Karpas-422 (cell line): ENCODE measurements at regions not wholly inside any gene's neighbourhood (a gene's known extent, or its start where the extent isn't known, plus 50 kb on each side); places are given as distances from the start of the nearest gene placed in this dataset.
A peak's percentile ranks its signal among the peaks of the same experiment; 100 is the strongest.

Source experiments
- DNase-seq: peaks from one replicate; pipeline ENCODE4 v3.0.0-alpha.2; 2015
- H2AFZ ChIP-seq: fragments of 200-600 bp; sonication (generic); 2 replicates; pipeline ENCODE4 v1.6.1; 2014; ENCODE audit warnings: antibody characterized with exemption, low read length, mixed read lengths
- H3K27ac ChIP-seq: fragments of 200-600 bp; sonication (generic); 2 replicates; pipeline ENCODE4 v1.5.1; 2014; ENCODE audit warnings: mild to moderate bottlenecking, low read length, moderate library complexity
- H3K27me3 ChIP-seq: fragments of 200-600 bp; sonication (generic); 2 replicates; pipeline ENCODE4 v1.6.1; 2014; ENCODE audit warnings: low read length, mixed read lengths
- H3K36me3 ChIP-seq: fragments of 200-600 bp; sonication (generic); 2 replicates; pipeline ENCODE4 v1.6.1; 2014; ENCODE audit warnings: low read length, mixed read lengths; ENCODE audit not compliant: insufficient read depth
- H3K4me1 ChIP-seq: fragments of 200-600 bp; sonication (generic); 2 replicates; pipeline ENCODE4 v1.6.1; 2014; ENCODE audit warnings: mild to moderate bottlenecking, low read length, mixed read lengths
- H3K4me2 ChIP-seq: fragments of 200-600 bp; sonication (generic); 2 replicates; pipeline ENCODE4 v1.6.1; 2014; ENCODE audit warnings: low read length, low read depth, mild to moderate bottlenecking; ENCODE audit not compliant: poor library complexity, severe bottlenecking
- H3K4me3 ChIP-seq: fragments of 200-600 bp; sonication (generic); 2 replicates; pipeline ENCODE4 v1.5.1; 2014; ENCODE audit warnings: mild to moderate bottlenecking, antibody characterized with exemption, low read length, mixed read lengths
- H3K79me2 ChIP-seq: fragments of 200-600 bp; sonication (generic); 2 replicates; pipeline ENCODE4 v1.6.1; 2014; ENCODE audit warnings: mild to moderate bottlenecking, low read length, mixed read lengths
- H3K9ac ChIP-seq: fragments of 200-600 bp; sonication (generic); 2 replicates; pipeline ENCODE4 v1.6.0; 2014; ENCODE audit warnings: low read length
- H3K9me2 ChIP-seq: fragments of 200-600 bp; sonication (generic), shearing (Covaris generic); replicated peaks from 2 replicates; pipeline ENCODE4 v1.6.0; 2014; ENCODE audit warnings: mild to moderate bottlenecking, low read length, moderate library complexity; ENCODE audit not compliant: insufficient read depth
- H3K9me3 ChIP-seq: fragments of 300-700, 200-600 bp; sonication (generic); 2 replicates; pipeline ENCODE4 v1.6.1; 2014; ENCODE audit warnings: low read length, mixed read lengths
- H4K20me1 ChIP-seq: fragments of 200-600 bp; sonication (generic); 2 replicates; pipeline ENCODE4 v1.6.1; 2014; ENCODE audit warnings: mild to moderate bottlenecking, antibody characterized with exemption, low read length, low read depth; ENCODE audit not compliant: insufficient read depth

DNA sequence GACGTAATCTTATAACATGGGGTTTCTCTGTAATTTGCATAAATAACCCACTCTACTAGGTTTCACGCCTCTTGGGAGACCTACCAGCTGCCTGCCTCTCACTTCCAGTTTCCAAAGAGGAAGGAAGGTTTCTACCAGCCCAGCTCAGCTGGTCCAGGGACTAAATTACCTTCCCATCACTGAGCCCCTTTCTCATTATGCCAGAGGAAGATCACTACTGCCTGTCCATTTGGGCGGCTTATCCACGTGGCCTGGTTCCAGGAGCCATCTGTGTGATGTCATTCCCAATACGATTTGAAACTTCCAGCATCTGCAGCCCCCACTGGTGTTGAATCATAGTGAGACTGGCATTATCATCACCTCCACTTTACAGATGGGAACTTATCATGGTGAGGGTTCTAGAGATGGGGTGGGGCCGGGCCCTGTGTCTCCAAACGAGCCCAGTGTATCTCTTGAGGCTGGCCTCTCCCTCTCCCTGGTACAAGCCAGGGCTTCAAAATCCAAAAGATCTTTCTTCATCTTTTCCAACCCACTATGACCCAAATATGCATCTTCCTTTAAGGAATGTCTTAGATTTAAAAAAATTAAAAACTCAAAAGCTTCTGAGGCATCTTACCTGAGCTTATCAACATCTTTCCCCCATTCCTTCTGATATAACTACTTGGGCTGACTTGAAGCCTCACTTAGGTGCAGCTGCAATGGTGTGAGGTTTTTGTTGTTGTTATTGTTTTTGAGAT lies 140.8 kb downstream of the DDX1 start:
- H3K9me2 ChIP-seq: no peaks in the 10 kb centered on the region
- H2AFZ ChIP-seq: no peak overlapping the region
- no peaks in the 10 kb centered on the region for H3K27me3 ChIP-seq
- no peaks in the 10 kb centered on the region for H3K79me2 ChIP-seq
- no peaks in the 10 kb centered on the region for H3K9me3 ChIP-seq
- no peak overlapping the region for H3K9ac ChIP-seq
- no peaks in the 10 kb centered on the region for H4K20me1 ChIP-seq
- peak; percentile 80 for DNase-seq
- H3K36me3 ChIP-seq: no peaks in the 10 kb centered on the region
- H3K4me2 ChIP-seq: peak overlapping the region; percentile 69
- no peak overlapping the region for H3K27ac ChIP-seq
- H3K4me3 ChIP-seq: peak overlapping the region; percentile 52; the same call in 1 of the 2 replicates
- H3K4me1 ChIP-seq: peaks cover 79% of the 10 kb centered on the region

- H2AFZ ChIP-seq: no peak overlapping the region
- no peaks in the 10 kb centered on the region for H3K79me2 ChIP-seq
- no peak overlapping the region for H3K9ac ChIP-seq
- H3K27ac ChIP-seq: no peak overlapping the region
- no peaks in the 10 kb centered on the region for H3K9me3 ChIP-seq
- H3K36me3 ChIP-seq: no peaks in the 10 kb centered on the region
- no peaks in the 10 kb centered on the region for H3K27me3 ChIP-seq
- no peak overlapping the region for H3K4me3 ChIP-seq
- no peaks in the 10 kb centered on the region for H3K9me2 ChIP-seq
- H3K4me1 ChIP-seq: peaks cover 79% of the 10 kb centered on the region
- peak overlapping the region; percentile 47 for H3K4me2 ChIP-seq
- H4K20me1 ChIP-seq: no peaks in the 10 kb centered on the region
- no peak for DNase-seq
Measured at GRCh38 chr2:15733867-15734673, 142.4 kb downstream of the DDX1 start.

DNA sequence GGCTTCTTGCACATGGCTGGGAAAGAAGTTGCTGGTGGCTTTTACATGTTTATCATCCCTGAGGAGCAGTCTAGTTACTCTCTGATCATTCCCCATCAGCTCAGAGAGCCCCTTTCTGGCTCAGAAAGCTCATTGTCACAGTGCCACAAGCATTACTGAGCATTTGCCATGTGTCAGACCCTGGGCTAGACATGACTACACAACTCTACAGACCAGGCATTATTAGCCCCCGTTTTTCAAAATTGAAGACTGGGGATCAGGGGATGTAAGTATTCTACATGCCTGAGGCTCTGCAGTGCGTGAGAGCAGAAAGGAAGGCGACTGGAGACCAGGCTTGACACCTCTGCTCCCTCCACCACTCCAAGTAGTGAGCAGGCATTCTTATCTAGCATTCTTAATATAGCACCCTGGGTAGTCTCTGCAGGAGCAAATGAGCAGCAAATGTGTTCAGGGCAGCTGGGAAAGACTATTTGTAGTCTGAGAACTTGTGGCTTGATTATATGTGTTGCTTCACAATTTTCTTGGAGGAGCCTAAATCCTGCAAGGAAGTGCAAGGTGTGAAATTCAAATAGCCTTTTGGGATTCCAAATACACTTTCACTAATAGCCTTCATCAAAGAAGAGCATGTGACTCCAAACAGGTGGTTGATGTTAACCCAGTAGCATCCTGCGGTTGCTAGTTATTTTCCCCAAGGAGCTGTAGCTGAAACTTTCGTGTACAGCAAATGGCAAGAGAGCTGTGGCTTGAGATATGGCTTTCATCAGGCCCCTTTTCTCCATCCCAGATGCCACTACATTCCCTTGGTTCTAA lies 143.2 kb downstream of the DDX1 start:
- H3K36me3 ChIP-seq: no peaks in the 10 kb centered on the region
- no peak overlapping the region for H3K27ac ChIP-seq

DNA sequence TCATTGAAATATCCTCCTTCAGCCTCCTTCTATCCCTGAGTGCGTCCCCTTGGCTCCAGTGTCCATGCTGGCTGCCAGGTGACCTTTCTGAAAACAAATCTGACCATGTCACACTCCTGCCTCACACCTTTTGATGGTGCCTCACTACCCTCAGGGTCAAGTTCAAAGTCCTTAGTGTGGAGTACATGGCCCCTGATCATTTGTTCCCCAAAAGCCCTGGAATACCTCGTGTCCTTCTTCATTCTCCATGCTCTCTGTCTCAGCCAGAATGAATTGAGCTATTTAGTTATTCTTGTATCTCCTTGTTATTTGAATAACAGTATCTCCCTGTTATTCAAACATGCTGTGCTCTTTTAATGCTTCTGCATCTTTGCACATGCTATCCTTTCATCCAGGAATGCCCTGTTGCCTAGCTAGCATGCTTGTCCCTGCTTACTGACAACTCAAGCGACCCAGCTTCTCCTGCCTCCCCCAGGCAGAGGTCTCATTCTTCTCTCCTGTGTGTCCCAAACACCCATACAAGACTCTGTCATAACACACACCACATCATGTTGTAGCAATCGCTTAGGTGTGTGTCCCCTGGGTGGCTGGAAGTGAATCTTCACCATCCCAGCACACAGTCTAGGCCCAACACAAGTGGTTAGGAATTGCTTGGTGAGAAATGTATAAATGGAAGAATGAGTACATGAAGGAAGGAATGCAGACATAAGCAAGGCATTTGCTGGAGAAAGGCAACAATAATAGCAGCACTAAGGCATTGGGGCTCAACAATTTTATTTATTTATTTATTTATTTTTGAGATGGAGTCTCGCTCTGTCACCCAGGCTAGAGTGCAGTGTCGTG lies 144.0 kb downstream of the DDX1 start:
- no peaks in the 10 kb centered on the region for H3K79me2 ChIP-seq
- no peak overlapping the region for H3K9ac ChIP-seq

More for the DNA sequence above, 143.2 kb downstream of the DDX1 start:
- Histone ChIP-seq H3K27me3 (no peaks in the 10 kb centered on the region), H4K20me1 (no peaks in the 10 kb centered on the region), H3K4me2 (peak overlapping the region; percentile 38), H3K9ac (no peak overlapping the region), H3K4me3 (no peak overlapping the region), H3K4me1 (peaks cover 77% of the 10 kb centered on the region), H3K9me2 (no peaks in the 10 kb centered on the region), H3K79me2 (no peaks in the 10 kb centered on the region), H2AFZ (no peak overlapping the region), H3K9me3 (no peaks in the 10 kb centered on the region)
- DNase-seq: no peak

DNA sequence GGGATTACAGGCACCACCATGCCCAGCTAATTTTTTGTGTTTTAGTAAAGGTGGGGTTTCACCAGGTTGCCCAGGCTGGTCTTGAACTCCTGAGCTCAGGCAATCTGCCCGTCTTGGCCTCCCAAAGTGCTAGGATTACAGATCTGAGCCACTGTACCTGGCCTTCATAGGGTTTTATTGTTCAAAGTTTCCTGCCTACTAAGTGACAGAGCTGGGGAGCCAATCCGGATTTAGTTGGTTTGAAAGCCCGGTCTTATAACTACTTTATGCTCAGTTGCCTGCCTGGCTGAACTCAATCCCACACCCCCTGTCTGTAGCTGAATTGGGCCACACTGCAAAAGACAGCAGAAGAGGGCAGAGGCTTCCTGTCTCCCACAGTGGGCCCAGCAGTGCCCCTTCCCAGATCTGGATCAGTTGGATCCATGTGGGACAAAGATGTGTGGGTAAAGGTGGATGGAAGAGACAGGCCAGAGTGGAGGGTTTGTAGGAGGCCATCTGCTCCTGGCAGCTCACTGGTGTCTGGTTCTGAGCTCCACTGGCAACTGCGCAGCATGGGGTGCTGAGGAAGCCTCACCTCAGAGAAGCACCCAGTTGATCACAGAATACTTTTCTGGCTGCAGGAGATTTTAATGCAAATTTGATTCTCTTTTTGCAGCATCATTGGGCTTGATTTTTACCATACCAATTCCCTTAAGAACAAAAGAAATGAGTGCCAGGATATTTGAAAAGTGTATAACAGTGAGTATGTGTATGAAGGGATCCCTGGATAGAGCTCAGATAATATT lies 144.9 kb downstream of the DDX1 start:
- Histone ChIP-seq H3K4me3 (no peak overlapping the region), H3K36me3 (no peaks in the 10 kb centered on the region), H3K4me2 (peak overlapping the region; percentile 47), H3K9me3 (no peaks in the 10 kb centered on the region), H2AFZ (no peak overlapping the region), H3K27ac (no peak overlapping the region), H3K9me2 (no peaks in the 10 kb centered on the region), H3K9ac (0 out of 2 replicates have a peak overlapping the region, but pooled peaks have one; percentile 17), H3K79me2 (no peaks in the 10 kb centered on the region), H3K4me1 (peaks cover 60% of the 10 kb centered on the region), H4K20me1 (no peaks in the 10 kb centered on the region), H3K27me3 (no peaks in the 10 kb centered on the region)
- DNase-seq: no peak

More for the DNA sequence above, 144.0 kb downstream of the DDX1 start:
- no peaks in the 10 kb centered on the region for H3K9me2 ChIP-seq
- H4K20me1 ChIP-seq: no peaks in the 10 kb centered on the region
- H3K27ac ChIP-seq: no peak overlapping the region
- no peaks in the 10 kb centered on the region for H3K36me3 ChIP-seq
- H3K4me1 ChIP-seq: peaks cover 69% of the 10 kb centered on the region
- H2AFZ ChIP-seq: no peak overlapping the region
- no peak overlapping the region for H3K4me3 ChIP-seq
- DNase-seq: no peak
- peak overlapping the region; percentile 38 for H3K4me2 ChIP-seq
- no peaks in the 10 kb centered on the region for H3K27me3 ChIP-seq
- no peaks in the 10 kb centered on the region for H3K9me3 ChIP-seq

- H3K9me2 ChIP-seq: no peaks in the 10 kb centered on the region
- no peak overlapping the region for H3K27ac ChIP-seq
- H3K36me3 ChIP-seq: no peaks in the 10 kb centered on the region
- H2AFZ ChIP-seq: no peak overlapping the region
- no peak overlapping the region for H3K4me3 ChIP-seq
- no peaks in the 10 kb centered on the region for H3K9me3 ChIP-seq
- DNase-seq: no peak
- H4K20me1 ChIP-seq: no peaks in the 10 kb centered on the region
- H3K27me3 ChIP-seq: no peaks in the 10 kb centered on the region
- no peak overlapping the region for H3K9ac ChIP-seq
- H3K4me1 ChIP-seq: peaks cover 50% of the 10 kb centered on the region
- H3K4me2 ChIP-seq: peak overlapping the region; percentile 47
- H3K79me2 ChIP-seq: no peaks in the 10 kb centered on the region
Measured at GRCh38 chr2:15737314-15738224, 145.9 kb downstream of the DDX1 start.
